Mesendoderm (in vitro differentiated cells): ENCODE measurements at regions not wholly inside any gene's neighbourhood (a gene's known extent, or its start where the extent isn't known, plus 50 kb on each side); places are given as distances from the start of the nearest gene placed in this dataset.
"Not testable (repeated sequence)": the region's sequence is repeated elsewhere in the genome, so short reads cannot be mapped to it uniquely, and the experiment has no call there.

Source experiments
- DNase-seq: peaks from one replicate; pipeline ENCODE4 v3.0.0; 2013
- H2AK5ac ChIP-seq: 2 replicates; pipeline ENCODE4 v1.6.1; 2013; ENCODE audit warnings: low read length, inconsistent platforms
- H2BK120ac ChIP-seq: 2 replicates; pipeline ENCODE4 v1.6.1; 2013; ENCODE audit warnings: low read depth, mild to moderate bottlenecking, low read length, moderate library complexity, mixed read lengths
- H2BK15ac ChIP-seq: replicated peaks from 2 replicates; pipeline ENCODE4 v1.6.1; 2013; ENCODE audit warnings: low read depth, mild to moderate bottlenecking, moderate library complexity
- H2BK5ac ChIP-seq: 2 replicates; pipeline ENCODE4 v1.6.1; 2013; ENCODE audit warnings: low read length, inconsistent platforms
- H3K18ac ChIP-seq: 2 replicates; pipeline ENCODE4 v1.6.1; 2013; ENCODE audit warnings: mild to moderate bottlenecking, low read length, mixed read lengths
- H3K23ac ChIP-seq: one replicate; pipeline ENCODE4 v1.6.1; 2013; ENCODE audit warnings: low read length
- H3K27ac ChIP-seq: 2 replicates; pipeline ENCODE4 v1.5.1; 2013; ENCODE audit warnings: low read depth, mild to moderate bottlenecking, inconsistent platforms, low read length, moderate library complexity
- H3K27me3 ChIP-seq: 2 replicates; pipeline ENCODE4 v1.6.1; 2013; ENCODE audit warnings: low read length, control low read depth, mild to moderate bottlenecking, inconsistent platforms; ENCODE audit not compliant: insufficient read depth, poor library complexity
- H3K36me3 ChIP-seq: 2 replicates; pipeline ENCODE4 v1.6.1; 2013; ENCODE audit warnings: low read length, inconsistent platforms; ENCODE audit not compliant: control insufficient read depth, insufficient read depth
- H3K4ac ChIP-seq: one replicate; pipeline ENCODE4 v1.6.1; 2013; ENCODE audit warnings: low read depth, mild to moderate bottlenecking, low read length, moderate library complexity
- H3K4me1 ChIP-seq: 2 replicates; pipeline ENCODE4 v1.6.1; 2013; ENCODE audit warnings: low read depth, low read length, inconsistent platforms; ENCODE audit not compliant: control insufficient read depth
- H3K4me2 ChIP-seq: 2 replicates; pipeline ENCODE4 v1.6.1; 2013; ENCODE audit warnings: low read length
- H3K4me3 ChIP-seq: 2 replicates; pipeline ENCODE4 v1.5.1; 2013; ENCODE audit warnings: mild to moderate bottlenecking, low read length
- H3K56ac ChIP-seq: one replicate; pipeline ENCODE4 v1.6.1; 2013; ENCODE audit warnings: low read length
- H3K79me1 ChIP-seq: 2 replicates; pipeline ENCODE4 v1.6.1; 2013; ENCODE audit warnings: low read length, inconsistent platforms
- H3K79me2 ChIP-seq: 2 replicates; pipeline ENCODE4 v1.6.1; 2013; ENCODE audit warnings: mild to moderate bottlenecking, low read length; ENCODE audit not compliant: control insufficient read depth, insufficient read depth
- H3K9ac ChIP-seq: 2 replicates; pipeline ENCODE4 v1.6.1; 2013; ENCODE audit warnings: low read length, inconsistent platforms
- H4K5ac ChIP-seq: one replicate; pipeline ENCODE4 v1.6.1; 2013; ENCODE audit warnings: low read length
- H4K8ac ChIP-seq: one replicate; pipeline ENCODE4 v1.6.1; 2013; ENCODE audit warnings: low read depth, mild to moderate bottlenecking, control low read depth, low read length, moderate library complexity
- WGBS: extraction: QIAGEN DNeasy Blood & Tissue Kit; methylation state at CpG from one replicate; pipeline ENCODE4 v1.1.7; 2013; ENCODE audit warnings: low lambda C conversion rate, missing lambda C conversion rate; ENCODE audit not compliant: insufficient coverage; ENCODE audit errors: extremely low coverage; 5-methylcytosine and 5-hydroxymethylcytosine counted together

GRCh38 chr1:182235604-182235951 is 156.0 kb downstream of the GLUL start:
- H2BK5ac ChIP-seq: no peak overlapping the region
- H3K56ac ChIP-seq: no peak overlapping the region
- no peak overlapping the region for H3K4me3 ChIP-seq
- no peaks in the 10 kb centered on the region for H3K36me3 ChIP-seq
- no peak overlapping the region for H2AK5ac ChIP-seq
- no peak overlapping the region for H3K18ac ChIP-seq
- H3K23ac ChIP-seq: no peak overlapping the region
- H3K27ac ChIP-seq: no peak overlapping the region
- H3K9ac ChIP-seq: no peak overlapping the region
- no peaks in the 10 kb centered on the region for H3K79me1 ChIP-seq
- H4K8ac ChIP-seq: no peak overlapping the region
- H3K4ac ChIP-seq: no peak overlapping the region
- no peak overlapping the region for H3K4me2 ChIP-seq
- H3K4me1 ChIP-seq: no peaks in the 10 kb centered on the region
- no peak overlapping the region for H4K5ac ChIP-seq
- no peak overlapping the region for H2BK120ac ChIP-seq
- WGBS: no CpG with 5 or more reads among the region's 2 CpGs
- H3K27me3 ChIP-seq: no peaks in the 10 kb centered on the region
- H3K79me2 ChIP-seq: no peaks in the 10 kb centered on the region
- no peak for DNase-seq
- H2BK15ac ChIP-seq: no peak overlapping the region

GRCh38 chr1:182229921-182230491 is 161.6 kb downstream of the GLUL start:
- H3K56ac ChIP-seq: no peak overlapping the region
- H3K27ac ChIP-seq: peak overlapping the region; percentile 36
- H4K8ac ChIP-seq: no peak overlapping the region
- no peak overlapping the region for H3K9ac ChIP-seq
- H3K27me3 ChIP-seq: no peaks in the 10 kb centered on the region
- H3K36me3 ChIP-seq: no peaks in the 10 kb centered on the region
- no peak overlapping the region for H3K23ac ChIP-seq
- no peak overlapping the region for H3K4ac ChIP-seq
- H3K79me2 ChIP-seq: no peaks in the 10 kb centered on the region
- H2BK15ac ChIP-seq: no peak overlapping the region
- DNase-seq: peak; percentile 39
- H2BK5ac ChIP-seq: no peak overlapping the region
- H2BK120ac ChIP-seq: no peak overlapping the region
- H3K79me1 ChIP-seq: no peaks in the 10 kb centered on the region
- no CpG with 5 or more reads among the region's 4 CpGs for WGBS
- no peak overlapping the region for H3K4me3 ChIP-seq
- H3K4me2 ChIP-seq: no peak overlapping the region
- H3K4me1 ChIP-seq: peaks cover 4% of the 10 kb centered on the region
- no peak overlapping the region for H4K5ac ChIP-seq
- H3K18ac ChIP-seq: no peak overlapping the region
- no peak overlapping the region for H2AK5ac ChIP-seq

- WGBS: no CpG with 5 or more reads among the region's 4 CpGs
- H3K4me2 ChIP-seq: no peak overlapping the region
- no peak overlapping the region for H4K8ac ChIP-seq
- H3K27ac ChIP-seq: no peak overlapping the region
- H2AK5ac ChIP-seq: no peak overlapping the region
- H3K18ac ChIP-seq: no peak overlapping the region
- H2BK5ac ChIP-seq: no peak overlapping the region
- DNase-seq: no peak
- no peak overlapping the region for H3K4ac ChIP-seq
- no peak overlapping the region for H3K56ac ChIP-seq
- H3K4me3 ChIP-seq: no peak overlapping the region
- no peak overlapping the region for H2BK15ac ChIP-seq
- H3K23ac ChIP-seq: no peak overlapping the region
- no peaks in the 10 kb centered on the region for H3K36me3 ChIP-seq
- peaks cover 4% of the 10 kb centered on the region for H3K4me1 ChIP-seq
- H3K79me1 ChIP-seq: no peaks in the 10 kb centered on the region
- H3K9ac ChIP-seq: no peak overlapping the region
- H4K5ac ChIP-seq: no peak overlapping the region
- no peak overlapping the region for H2BK120ac ChIP-seq
- no peaks in the 10 kb centered on the region for H3K27me3 ChIP-seq
- no peaks in the 10 kb centered on the region for H3K79me2 ChIP-seq
These were observed 162.1 kb downstream of the GLUL start for GRCh38 chr1:182229451-182229850.

GRCh38 chr1:182227864-182228547 is 163.6 kb downstream of the GLUL start:
- H4K8ac ChIP-seq: no peak overlapping the region
- no peaks in the 10 kb centered on the region for H3K36me3 ChIP-seq
- no peak for DNase-seq
- H3K18ac ChIP-seq: no peak overlapping the region
- H2BK120ac ChIP-seq: no peak overlapping the region
- no peak overlapping the region for H3K27ac ChIP-seq
- H3K4ac ChIP-seq: no peak overlapping the region
- H3K4me1 ChIP-seq: peaks cover 4% of the 10 kb centered on the region
- H2BK15ac ChIP-seq: no peak overlapping the region
- no peak overlapping the region for H3K9ac ChIP-seq
- no peaks in the 10 kb centered on the region for H3K79me2 ChIP-seq
- no peak overlapping the region for H2BK5ac ChIP-seq
- no CpG with 5 or more reads among the region's 4 CpGs for WGBS
- H2AK5ac ChIP-seq: no peak overlapping the region
- no peak overlapping the region for H4K5ac ChIP-seq
- no peak overlapping the region for H3K56ac ChIP-seq
- H3K23ac ChIP-seq: no peak overlapping the region
- H3K4me3 ChIP-seq: no peak overlapping the region
- no peaks in the 10 kb centered on the region for H3K27me3 ChIP-seq
- no peak overlapping the region for H3K4me2 ChIP-seq
- H3K79me1 ChIP-seq: no peaks in the 10 kb centered on the region

GRCh38 chr1:182226618-182227017 is 165.0 kb downstream of the GLUL start:
- no peak overlapping the region for H2AK5ac ChIP-seq

GRCh38 chr1:182225755-182226154 is 164.2 kb upstream of the ZNF648 start:
- not testable (repeated sequence) for H3K23ac ChIP-seq, DNase-seq, H3K4me1 ChIP-seq, H3K27me3 ChIP-seq, H3K56ac ChIP-seq, H3K9ac ChIP-seq, H2BK5ac ChIP-seq, H3K79me2 ChIP-seq, H4K5ac ChIP-seq, H3K79me1 ChIP-seq, H3K36me3 ChIP-seq, H3K4ac ChIP-seq, H2BK15ac ChIP-seq, H3K4me3 ChIP-seq, H3K4me2 ChIP-seq, H3K18ac ChIP-seq, H4K8ac ChIP-seq, H3K27ac ChIP-seq, H2AK5ac ChIP-seq, H2BK120ac ChIP-seq
- WGBS: no CpG with 5 or more reads among the region's 3 CpGs

More at GRCh38 chr1:182226618-182227017, 165.0 kb downstream of the GLUL start:
- DNase-seq: no peak
- Histone ChIP-seq H2BK5ac (no peak overlapping the region), H3K18ac (no peak overlapping the region), H4K8ac (no peak overlapping the region), H3K27ac (no peak overlapping the region), H3K36me3 (no peaks in the 10 kb centered on the region), H3K27me3 (no peaks in the 10 kb centered on the region), H3K79me2 (no peaks in the 10 kb centered on the region), H3K4me2 (no peak overlapping the region), H2BK120ac (no peak overlapping the region), H4K5ac (no peak overlapping the region), H3K4me1 (peaks cover 4% of the 10 kb centered on the region), H3K56ac (no peak overlapping the region), H2BK15ac (no peak overlapping the region), H3K9ac (no peak overlapping the region), H3K4me3 (no peak overlapping the region), H3K4ac (no peak overlapping the region), H3K79me1 (no peaks in the 10 kb centered on the region), H3K23ac (no peak overlapping the region)
- WGBS: no CpG with 5 or more reads among the region's 2 CpGs
